GM23338 (cell line): ENCODE measurements at regions not wholly inside any gene's neighbourhood (a gene's known extent, or its start where the extent isn't known, plus 50 kb on each side); places are given as distances from the start of the nearest gene placed in this dataset.

Source experiments
- ATAC-seq: fragments of 200-7000 bp; cut with Tn5 transposase; 3 replicates; pipeline ENCODE4 v1.9.1; 2020
- DNase-seq: peaks from one replicate; pipeline ENCODE4 v3.0.0-alpha.2; 2015; ENCODE audit warnings: low spot score
- H2AFZ ChIP-seq: fragments of 200-600 bp; sonication (generic); 2 replicates; pipeline ENCODE4 v1.8.0; 2016; ENCODE audit warnings: antibody characterized with exemption, mild to moderate bottlenecking, moderate library complexity
- H3F3A ChIP-seq: fragments of 200-600 bp; sonication (generic); replicated peaks from 2 replicates; pipeline ENCODE4 v1.8.0; 2017; ENCODE audit warnings: antibody characterized with exemption, mixed run types, low read depth
- H3K27ac ChIP-seq: fragments of 200-600 bp; sonication (generic); 2 replicates; pipeline ENCODE4 v1.6.1; 2016; ENCODE audit warnings: low read depth
- H3K27me3 ChIP-seq: fragments of 200-600 bp; sonication (generic); 2 replicates; pipeline ENCODE4 v1.8.0; 2016; ENCODE audit warnings: mild to moderate bottlenecking, mixed run types, moderate library complexity; ENCODE audit not compliant: insufficient read depth
- H3K36me3 ChIP-seq: fragments of 200-600 bp; sonication (generic); 2 replicates; pipeline ENCODE4 v1.8.0; 2016; ENCODE audit warnings: mild to moderate bottlenecking; ENCODE audit not compliant: insufficient read depth
- H3K4me1 ChIP-seq: fragments of 200-600 bp; sonication (generic); 2 replicates; pipeline ENCODE4 v1.8.0; 2016; ENCODE audit warnings: mild to moderate bottlenecking, moderate library complexity; ENCODE audit not compliant: insufficient read depth
- H3K4me2 ChIP-seq: fragments of 200-600 bp; sonication (generic); 2 replicates; pipeline ENCODE4 v1.7.1; 2017; ENCODE audit warnings: mixed run types
- H3K4me3 ChIP-seq: fragments of 200-600 bp; sonication (generic); 2 replicates; pipeline ENCODE4 v1.6.1; 2016; ENCODE audit warnings: mixed run types
- H3K79me2 ChIP-seq: fragments of 200-600 bp; sonication (generic); replicated peaks from 2 replicates; pipeline ENCODE4 v1.8.0; 2017; ENCODE audit warnings: mild to moderate bottlenecking; ENCODE audit not compliant: insufficient read depth
- H3K9me2 ChIP-seq: fragments of 200-600 bp; sonication (generic); 2 replicates; pipeline ENCODE4 v1.8.0; 2017; ENCODE audit not compliant: insufficient read depth
- H4K20me1 ChIP-seq: fragments of 200-600 bp; sonication (generic); replicated peaks from 2 replicates; pipeline ENCODE4 v1.8.0; 2017; ENCODE audit warnings: mild to moderate bottlenecking; ENCODE audit not compliant: insufficient read depth
- H3K27ac Mint-ChIP-seq: 2 replicates; pipeline ENCODE4 v1.8.0; 2020; ENCODE audit warnings: inconsistent platforms, mild to moderate bottlenecking, moderate library complexity, mixed read lengths
- H3K27me3 Mint-ChIP-seq: 3 replicates; pipeline ENCODE4 v1.8.0; 2022; ENCODE audit warnings: low read depth, mild to moderate bottlenecking, moderate library complexity, mixed read lengths, inconsistent platforms; ENCODE audit not compliant: insufficient read depth, poor library complexity
- H3K36me3 Mint-ChIP-seq: 3 replicates; pipeline ENCODE4 v1.8.0; 2021; ENCODE audit warnings: low read depth, mild to moderate bottlenecking, inconsistent platforms, moderate library complexity, mixed read lengths
- H3K4me1 Mint-ChIP-seq: 3 replicates; pipeline ENCODE4 v1.8.0; 2020; ENCODE audit warnings: mild to moderate bottlenecking, inconsistent platforms, mixed read lengths
- H3K4me3 Mint-ChIP-seq: 3 replicates; pipeline ENCODE4 v1.8.0; 2021; ENCODE audit warnings: moderate library complexity, mild to moderate bottlenecking, inconsistent platforms, mixed read lengths
- H3K9me3 Mint-ChIP-seq: 3 replicates; pipeline ENCODE4 v1.8.0; 2020; ENCODE audit warnings: moderate library complexity, mild to moderate bottlenecking, inconsistent platforms, mixed read lengths
- CREB1 ChIP-seq: fragments of 250-450 bp; sonication (Bioruptor Pico); IDR thresholded peaks from 2 replicates; pipeline ENCODE4 v1.5.0; 2020; ENCODE audit warnings: low read depth, mild to moderate bottlenecking, moderate library complexity
- EZH2 ChIP-seq: fragments of 200-600 bp; sonication (generic); IDR thresholded peaks from one replicate; pipeline ENCODE4 v1.8.0; 2017; ENCODE audit warnings: antibody characterized with exemption, mild to moderate bottlenecking, low read depth; ENCODE audit not compliant: unreplicated experiment
- EZH2phosphoT487 ChIP-seq: fragments of 200-600 bp; sonication (generic); IDR thresholded peaks from one replicate; pipeline ENCODE4 v1.8.1; 2018; ENCODE audit warnings: antibody characterized with exemption; ENCODE audit not compliant: unreplicated experiment
- JUNB ChIP-seq: IDR thresholded peaks from one replicate; pipeline ENCODE4 v1.6.1; 2016; ENCODE audit warnings: antibody characterized with exemption; ENCODE audit not compliant: unreplicated experiment
- NANOG ChIP-seq: IDR thresholded peaks from 2 replicates; pipeline ENCODE4 v1.6.1; 2016; ENCODE audit warnings: antibody characterized with exemption, borderline replicate concordance
- ZNF331 ChIP-seq: fragments of 250-450 bp; sonication (Bioruptor Pico); IDR thresholded peaks from 2 replicates; pipeline ENCODE4 v1.5.0; 2020; ENCODE audit warnings: low read depth, mild to moderate bottlenecking, moderate library complexity
- ZNF462 ChIP-seq: fragments of 250-450 bp; sonication (Bioruptor Pico); IDR thresholded peaks from 2 replicates; pipeline ENCODE4 v1.5.0; 2020; ENCODE audit warnings: mild to moderate bottlenecking, moderate library complexity
- TF ChIP-seq, protein P1 (sequence below): IDR thresholded peaks from one replicate; pipeline ENCODE4 v1.6.1; 2018; ENCODE audit warnings: antibody characterized with exemption; ENCODE audit not compliant: unreplicated experiment

GRCh38 chrX:44060221-44060620 lies 87.0 kb upstream of the NDP start (continued):
- TF ChIP-seq, protein P1, sequence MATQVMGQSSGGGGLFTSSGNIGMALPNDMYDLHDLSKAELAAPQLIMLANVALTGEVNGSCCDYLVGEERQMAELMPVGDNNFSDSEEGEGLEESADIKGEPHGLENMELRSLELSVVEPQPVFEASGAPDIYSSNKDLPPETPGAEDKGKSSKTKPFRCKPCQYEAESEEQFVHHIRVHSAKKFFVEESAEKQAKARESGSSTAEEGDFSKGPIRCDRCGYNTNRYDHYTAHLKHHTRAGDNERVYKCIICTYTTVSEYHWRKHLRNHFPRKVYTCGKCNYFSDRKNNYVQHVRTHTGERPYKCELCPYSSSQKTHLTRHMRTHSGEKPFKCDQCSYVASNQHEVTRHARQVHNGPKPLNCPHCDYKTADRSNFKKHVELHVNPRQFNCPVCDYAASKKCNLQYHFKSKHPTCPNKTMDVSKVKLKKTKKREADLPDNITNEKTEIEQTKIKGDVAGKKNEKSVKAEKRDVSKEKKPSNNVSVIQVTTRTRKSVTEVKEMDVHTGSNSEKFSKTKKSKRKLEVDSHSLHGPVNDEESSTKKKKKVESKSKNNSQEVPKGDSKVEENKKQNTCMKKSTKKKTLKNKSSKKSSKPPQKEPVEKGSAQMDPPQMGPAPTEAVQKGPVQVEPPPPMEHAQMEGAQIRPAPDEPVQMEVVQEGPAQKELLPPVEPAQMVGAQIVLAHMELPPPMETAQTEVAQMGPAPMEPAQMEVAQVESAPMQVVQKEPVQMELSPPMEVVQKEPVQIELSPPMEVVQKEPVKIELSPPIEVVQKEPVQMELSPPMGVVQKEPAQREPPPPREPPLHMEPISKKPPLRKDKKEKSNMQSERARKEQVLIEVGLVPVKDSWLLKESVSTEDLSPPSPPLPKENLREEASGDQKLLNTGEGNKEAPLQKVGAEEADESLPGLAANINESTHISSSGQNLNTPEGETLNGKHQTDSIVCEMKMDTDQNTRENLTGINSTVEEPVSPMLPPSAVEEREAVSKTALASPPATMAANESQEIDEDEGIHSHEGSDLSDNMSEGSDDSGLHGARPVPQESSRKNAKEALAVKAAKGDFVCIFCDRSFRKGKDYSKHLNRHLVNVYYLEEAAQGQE: no peak
- no peak for TF ChIP-seq ZNF331 (CRISPR knock-in tag)
- no peak for TF ChIP-seq JUNB

DNA sequence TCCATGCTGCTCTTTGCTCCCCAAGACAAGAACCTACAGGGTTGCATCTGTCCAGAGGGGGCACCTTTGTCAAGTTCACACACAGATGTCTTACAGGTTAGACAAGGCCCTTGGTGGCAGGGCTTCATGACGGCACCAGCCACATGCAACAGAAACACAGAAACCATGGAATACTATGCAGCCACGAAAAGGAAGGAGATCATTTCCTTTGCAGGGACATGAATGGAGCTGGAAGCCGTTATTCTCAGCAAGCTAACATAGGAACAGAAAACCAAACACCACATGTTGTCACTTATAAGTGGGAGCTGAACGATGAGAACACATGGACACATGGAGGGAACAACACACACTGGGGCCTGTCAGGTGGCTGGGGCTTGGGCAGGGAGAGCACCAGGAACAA lies 85.1 kb upstream of the NDP start:
- Histone ChIP-seq H3K27ac (no peak overlapping the region), H2AFZ (no peak overlapping the region), H3K79me2 (no peaks in the 10 kb centered on the region), H3K36me3 (no peaks in the 10 kb centered on the region), H3K4me3 (no peak overlapping the region), H3K27me3 (no peaks in the 10 kb centered on the region), H3K4me2 (no peak overlapping the region), H3F3A (no peaks in the 10 kb centered on the region), H4K20me1 (no peaks in the 10 kb centered on the region), H3K4me1 (no peaks in the 10 kb centered on the region), H3K9me2 (no peaks in the 10 kb centered on the region)
- Mint-ChIP-seq H3K4me1 (peaks cover 5% of the 10 kb centered on the region), H3K27me3 (no peaks in the 10 kb centered on the region), H3K9me3 (no peaks in the 10 kb centered on the region), H3K4me3 (no peak overlapping the region), H3K36me3 (no peaks in the 10 kb centered on the region), H3K27ac (no peak overlapping the region)
- ATAC-seq (no peak), DNase-seq (no peak)
- TF ChIP-seq, protein P1: no peak
- no peak for TF ChIP-seq ZNF331 (CRISPR knock-in tag)
- TF ChIP-seq NANOG: no peak
- TF ChIP-seq EZH2: no peak
- TF ChIP-seq EZH2phosphoT487: no peak
- no peak for TF ChIP-seq ZNF462 (CRISPR knock-in tag)
- TF ChIP-seq CREB1 (CRISPR knock-in tag): no peak
